ENCODE measurements at regions not wholly inside any gene's neighbourhood (a gene's known extent, or its start where the extent isn't known, plus 50 kb on each side); places are given as distances from the start of the nearest gene placed in this dataset.

DNA sequence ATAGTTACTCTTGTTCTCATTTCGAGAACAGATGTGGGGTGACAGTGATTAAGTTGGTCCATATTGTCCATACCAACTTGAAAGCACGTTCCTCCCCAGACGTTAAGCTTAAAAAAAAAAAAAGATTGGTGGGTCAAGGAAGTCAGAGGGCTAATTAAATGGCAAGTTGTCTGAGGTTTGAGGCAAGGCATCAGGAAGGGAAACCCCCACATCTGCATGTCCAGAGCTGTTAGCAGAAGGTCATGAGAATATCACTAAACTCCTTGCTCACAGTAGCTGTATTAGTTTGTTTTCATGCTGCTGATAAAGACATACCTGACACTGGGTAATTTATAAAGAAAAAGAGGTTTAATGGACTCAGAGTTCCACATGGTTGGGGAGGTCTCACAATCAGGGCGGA lies 415.6 kb upstream of the FZD8 start:
- WGBS, 2 donors: 55 to 66% methylated on average over 4 of the region's 4 CpGs
- no peaks in the 10 kb centered on the region for H3K36me3 ChIP-seq
- no peaks in the 10 kb centered on the region for H3K27me3 ChIP-seq
- DNase-seq: no peak
- FAIRE-seq: no peak
- no peak overlapping the region for H3K27ac ChIP-seq
- ATAC-seq: no peak
- H3K4me1 ChIP-seq: no peaks in the 10 kb centered on the region
- intact Hi-C loops (cut with DNase I): no loop called here
- no peaks in the 10 kb centered on the region for H3K9me3 ChIP-seq
- H3K4me3 ChIP-seq: no peak overlapping the region
- TF ChIP-seq, protein P1, sequence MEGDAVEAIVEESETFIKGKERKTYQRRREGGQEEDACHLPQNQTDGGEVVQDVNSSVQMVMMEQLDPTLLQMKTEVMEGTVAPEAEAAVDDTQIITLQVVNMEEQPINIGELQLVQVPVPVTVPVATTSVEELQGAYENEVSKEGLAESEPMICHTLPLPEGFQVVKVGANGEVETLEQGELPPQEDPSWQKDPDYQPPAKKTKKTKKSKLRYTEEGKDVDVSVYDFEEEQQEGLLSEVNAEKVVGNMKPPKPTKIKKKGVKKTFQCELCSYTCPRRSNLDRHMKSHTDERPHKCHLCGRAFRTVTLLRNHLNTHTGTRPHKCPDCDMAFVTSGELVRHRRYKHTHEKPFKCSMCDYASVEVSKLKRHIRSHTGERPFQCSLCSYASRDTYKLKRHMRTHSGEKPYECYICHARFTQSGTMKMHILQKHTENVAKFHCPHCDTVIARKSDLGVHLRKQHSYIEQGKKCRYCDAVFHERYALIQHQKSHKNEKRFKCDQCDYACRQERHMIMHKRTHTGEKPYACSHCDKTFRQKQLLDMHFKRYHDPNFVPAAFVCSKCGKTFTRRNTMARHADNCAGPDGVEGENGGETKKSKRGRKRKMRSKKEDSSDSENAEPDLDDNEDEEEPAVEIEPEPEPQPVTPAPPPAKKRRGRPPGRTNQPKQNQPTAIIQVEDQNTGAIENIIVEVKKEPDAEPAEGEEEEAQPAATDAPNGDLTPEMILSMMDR (IDR thresholded peaks at IDR 0.05): no peak

DNA sequence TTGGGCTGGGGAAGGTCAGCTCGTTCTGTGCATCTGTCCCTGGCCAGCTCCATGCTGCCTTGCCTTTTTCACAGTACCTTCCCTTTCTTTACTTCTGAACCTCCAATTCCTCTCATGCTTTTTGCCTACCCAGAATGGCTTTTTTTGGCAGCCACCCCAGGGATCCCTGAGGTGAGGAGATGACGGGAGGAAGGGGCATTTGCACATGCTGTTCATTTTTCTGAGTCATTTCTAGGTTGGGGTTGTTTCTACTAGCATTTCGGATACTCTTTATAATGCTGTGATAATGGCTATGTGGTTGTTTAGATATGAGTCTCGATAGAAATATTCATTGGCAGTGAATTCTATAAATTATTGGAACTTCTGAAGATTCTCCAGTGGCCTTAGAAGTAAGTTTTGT lies 415.1 kb upstream of the FZD8 start:
- Histone ChIP-seq H3K27me3 (no peaks in the 10 kb centered on the region), H3K9me3 (no peaks in the 10 kb centered on the region), H3K4me3 (no peak overlapping the region), H3K27ac (no peak overlapping the region), H3K4me1 (no peaks in the 10 kb centered on the region), H3K36me3 (no peaks in the 10 kb centered on the region)
- WGBS, 2 donors: 56 to 66% methylated on average over 4 of the region's 4 CpGs
- no peak for FAIRE-seq
- ATAC-seq: no peak
- intact Hi-C loops (cut with DNase I): no loop called here
- DNase-seq: no peak
- TF ChIP-seq, protein P1 (IDR thresholded peaks at IDR 0.05): no peak

DNA sequence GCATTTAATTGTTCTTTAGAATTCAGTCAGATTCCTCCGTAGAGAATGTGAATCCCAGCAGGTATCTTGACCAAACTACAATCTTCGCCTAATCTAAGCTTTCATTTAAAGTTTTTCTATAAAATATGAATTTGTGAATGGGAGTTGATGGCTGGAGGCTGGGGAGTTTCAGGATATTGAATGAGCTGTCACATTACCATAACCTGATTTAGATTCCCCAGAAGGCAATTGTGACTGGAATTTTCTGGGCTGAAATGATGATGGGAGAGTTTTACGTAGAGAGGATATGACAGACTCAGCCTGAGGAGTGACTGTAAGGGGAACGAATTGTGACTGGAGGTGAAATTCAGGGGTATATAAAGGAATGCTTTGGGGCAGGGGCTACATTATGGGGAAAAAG lies 411.7 kb upstream of the FZD8 start:
- H3K36me3 ChIP-seq: no peaks in the 10 kb centered on the region
- WGBS, 2 donors: 78 to 85% methylated on average over 4 of the region's 4 CpGs
- DNase-seq: no peak
- H3K27me3 ChIP-seq: no peaks in the 10 kb centered on the region
- H3K4me3 ChIP-seq: no peak overlapping the region
- H3K4me1 ChIP-seq: no peaks in the 10 kb centered on the region
- FAIRE-seq: no peak
- no peaks in the 10 kb centered on the region for H3K9me3 ChIP-seq
- intact Hi-C loops (cut with DNase I): no loop called here
- H3K27ac ChIP-seq: no peak overlapping the region
- TF ChIP-seq, protein P1 (IDR thresholded peaks at IDR 0.05): no peak
- ATAC-seq: no peak

DNA sequence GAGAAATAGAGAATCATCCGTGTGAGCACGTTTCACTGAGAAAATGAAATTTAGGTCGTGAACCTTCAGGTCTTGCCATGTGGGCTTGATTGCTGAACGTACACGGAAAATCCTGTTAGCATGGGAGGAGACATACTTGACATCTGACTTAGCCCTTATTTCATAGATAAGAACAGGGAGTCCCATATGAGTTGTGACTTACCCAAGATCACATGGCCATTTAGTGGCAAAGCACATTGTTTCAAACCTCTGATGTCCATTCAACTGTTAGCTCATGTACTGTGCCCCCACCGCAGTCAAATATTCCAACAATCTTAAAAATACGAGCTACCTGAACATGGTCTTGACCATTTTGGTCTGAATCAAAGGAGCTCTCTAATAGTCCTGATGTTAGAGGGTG lies 411.2 kb upstream of the FZD8 start:
- H3K4me3 ChIP-seq: no peak overlapping the region
- no peaks in the 10 kb centered on the region for H3K9me3 ChIP-seq
- TF ChIP-seq, protein P1 (IDR thresholded peaks at IDR 0.05): no peak
- FAIRE-seq (no peak), DNase-seq (no peak), ATAC-seq (no peak)
- intact Hi-C loops (cut with DNase I): no loop called here
- WGBS, 2 donors: 71 to 79% methylated on average over 7 of the region's 7 CpGs
- no peaks in the 10 kb centered on the region for H3K27me3 ChIP-seq
- H3K27ac ChIP-seq: no peak overlapping the region
- no peaks in the 10 kb centered on the region for H3K4me1 ChIP-seq
- H3K36me3 ChIP-seq: no peaks in the 10 kb centered on the region

DNA sequence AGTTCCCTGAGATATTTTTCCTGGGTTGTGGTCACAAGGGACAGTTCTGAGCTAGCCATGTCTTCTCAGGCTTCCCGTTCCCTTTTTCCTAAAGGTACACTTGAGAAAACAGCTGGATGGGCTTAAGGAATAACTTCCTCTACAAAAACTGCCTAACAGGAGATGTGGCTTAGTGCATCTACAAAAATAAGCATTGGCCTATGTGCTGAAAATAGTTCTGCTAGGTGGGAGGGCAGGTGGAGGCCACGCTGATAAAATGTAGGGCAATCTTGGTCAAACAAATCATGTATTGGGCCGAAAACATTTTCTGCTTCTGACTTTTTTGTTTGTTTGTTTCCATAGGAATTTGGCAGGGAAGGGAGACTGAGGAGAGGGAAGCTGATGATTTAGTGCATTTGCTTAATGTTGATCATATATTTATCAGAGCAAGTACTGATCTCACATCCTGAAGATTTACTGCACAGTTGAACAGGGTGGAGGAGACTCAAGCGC lies 409.4 kb upstream of the FZD8 start:
- TF ChIP-seq, protein P1 (IDR thresholded peaks at IDR 0.05): no peak
- Histone ChIP-seq H3K36me3 (no peaks in the 10 kb centered on the region), H3K4me1 (no peaks in the 10 kb centered on the region), H3K27ac (no peak overlapping the region), H3K9me3 (no peaks in the 10 kb centered on the region), H3K4me3 (no peak overlapping the region), H3K27me3 (no peaks in the 10 kb centered on the region)
- DNase-seq (no peak), FAIRE-seq (no peak), ATAC-seq (no peak)
- intact Hi-C loops (cut with DNase I): no loop called here
- WGBS, 2 donors: 51 to 65% methylated on average over 4 of the region's 4 CpGs
